Liver (tissue), 7 donors: ENCODE measurements at regions not wholly inside any gene's neighbourhood (a gene's known extent, or its start where the extent isn't known, plus 50 kb on each side); places are given as distances from the start of the nearest gene placed in this dataset.

ENCODE experiments used
- DNase-seq: peaks from one replicate; pipeline ENCODE4 v3.0.0-alpha.2; 2017; ENCODE audit warnings: low spot score
- H3K27ac ChIP-seq, 2 donors: one replicate each; pipeline ENCODE4 v1.7.0; 2013; ENCODE audit warnings: inconsistent platforms in 2 of 2, low read length in 2 of 2, control low read depth in 1 of 2, low read depth in 1 of 2, mild to moderate bottlenecking in 1 of 2
- H3K27me3 ChIP-seq, 4 donors: one replicate each; pipeline versions ENCODE4 v1.6.1 to v1.7.0; 2013; ENCODE audit warnings: low read length in 3 of 4, inconsistent platforms in 1 of 4, mild to moderate bottlenecking in 1 of 4, moderate library complexity in 1 of 4; ENCODE audit not compliant: control insufficient read depth in 4 of 4, insufficient read depth in 4 of 4
- H3K36me3 ChIP-seq, 4 donors: one replicate each; pipeline versions ENCODE4 v1.6.1 to v1.7.0; 2013; ENCODE audit warnings: low read length in 3 of 4, mild to moderate bottlenecking in 3 of 4, low read depth in 1 of 4, moderate library complexity in 1 of 4; ENCODE audit not compliant: control insufficient read depth in 4 of 4, insufficient read depth in 3 of 4
- H3K4me1 ChIP-seq, 4 donors: one replicate each; pipeline versions ENCODE4 v1.6.1 to v1.7.0; 2013; ENCODE audit warnings: low read length in 3 of 4, mild to moderate bottlenecking in 3 of 4, moderate library complexity in 1 of 4; ENCODE audit not compliant: control insufficient read depth in 4 of 4, insufficient read depth in 4 of 4
- H3K4me3 ChIP-seq, 3 donors: one replicate each; pipeline versions ENCODE4 v1.6.1 to v1.7.0; 2013; ENCODE audit warnings: low read length in 3 of 3, control low read depth in 1 of 3, low read depth in 1 of 3, mild to moderate bottlenecking in 1 of 3
- H3K9ac ChIP-seq, 2 donors: one replicate each; pipeline ENCODE4 v1.7.0; 2013; ENCODE audit warnings: low read length in 2 of 2, mild to moderate bottlenecking in 2 of 2, moderate library complexity in 2 of 2, control low read depth in 1 of 2, low read depth in 1 of 2
- H3K9me3 ChIP-seq, 4 donors: one replicate each; pipeline versions ENCODE4 v1.6.1 to v1.7.0; 2013; ENCODE audit warnings: low read length in 3 of 4; ENCODE audit not compliant: control insufficient read depth in 4 of 4
- ATF3 ChIP-seq: IDR thresholded peaks from 2 replicates; pipeline ENCODE4 v1.6.1; 2016; ENCODE audit warnings: antibody characterized with exemption
- EGR1 ChIP-seq, 2 donors: IDR thresholded peaks; 2 replicates each; pipeline ENCODE4 v1.6.1; 2016 to 2018; ENCODE audit warnings: antibody characterized with exemption in 2 of 2, low read depth in 2 of 2
- FOXA1 ChIP-seq: IDR thresholded peaks from 2 replicates; pipeline ENCODE4 v1.6.1; 2016; ENCODE audit warnings: antibody characterized with exemption
- FOXA2 ChIP-seq: IDR thresholded peaks from 2 replicates; pipeline ENCODE4 v1.6.1; 2016; ENCODE audit warnings: antibody characterized with exemption
- GABPA ChIP-seq, 2 donors: IDR thresholded peaks in 1 of 2; conservative IDR thresholded peaks in 1 of 2; 2 replicates each; pipeline ENCODE4 v1.6.1; 2016; ENCODE audit warnings: antibody characterized with exemption in 2 of 2, mild to moderate bottlenecking in 1 of 2, moderate library complexity in 1 of 2
- HNF4A ChIP-seq, 2 donors: conservative IDR thresholded peaks; 2 replicates each; pipeline ENCODE4 v1.6.1; 2016; ENCODE audit warnings: antibody characterized with exemption in 2 of 2, mild to moderate bottlenecking in 2 of 2
- HNF4G ChIP-seq: IDR thresholded peaks from 2 replicates; pipeline ENCODE4 v1.6.1; 2016; ENCODE audit warnings: antibody characterized with exemption
- JUND ChIP-seq, 2 donors: IDR thresholded peaks; 2 replicates each; pipeline ENCODE4 v1.6.1; 2016; ENCODE audit warnings: antibody characterized with exemption in 2 of 2
- MAX ChIP-seq: IDR thresholded peaks from 2 replicates; pipeline ENCODE4 v1.6.1; 2016; ENCODE audit warnings: antibody characterized with exemption
- NR2F2 ChIP-seq: IDR thresholded peaks from 2 replicates; pipeline ENCODE4 v1.6.1; 2016; ENCODE audit warnings: antibody characterized with exemption
- REST ChIP-seq: IDR thresholded peaks from 2 replicates; pipeline ENCODE4 v1.6.1; 2016; ENCODE audit warnings: antibody characterized with exemption, mild to moderate bottlenecking
- TAF1 ChIP-seq: conservative IDR thresholded peaks from 2 replicates; pipeline ENCODE4 v1.6.1; 2016; ENCODE audit warnings: antibody characterized with exemption, mild to moderate bottlenecking
- ZBTB33 ChIP-seq: IDR thresholded peaks from 2 replicates; pipeline ENCODE4 v1.6.1; 2016; ENCODE audit warnings: antibody characterized with exemption
- WGBS: extraction: QIAGEN DNeasy Blood & Tissue Kit; methylation state at CpG from one replicate; pipeline ENCODE4 v1.1.7; 2013; 5-methylcytosine and 5-hydroxymethylcytosine counted together
- donor health status: healthy.
- donor health status: healthy.
- donor health status: healthy.
- donor health status: healthy.

GRCh38 chr2:6314218-6314960 lies 551.3 kb downstream of the CMPK2 start:
- H3K27ac ChIP-seq, result no peak overlapping the region
- no peak overlapping the region for H3K9ac ChIP-seq
- H3K9me3 ChIP-seq, result no peaks in the 10 kb centered on the region
- 57% methylated on average over 4 of the region's 4 CpGs for WGBS
- TF ChIP-seq HNF4G, result no peak
- no peak for TF ChIP-seq TAF1
- TF ChIP-seq FOXA2, result no peak
- TF ChIP-seq REST, result no peak
- TF ChIP-seq NR2F2, result no peak
- TF ChIP-seq HNF4A (conservative IDR thresholded peaks at IDR 0.05), result no peak
- no peak for TF ChIP-seq FOXA1
- TF ChIP-seq MAX, result no peak
- no peak for TF ChIP-seq EGR1 (IDR thresholded peaks at IDR 0.05; ENCODE audit: low read depth in 2 of 2)
- TF ChIP-seq ATF3, result no peak
- no peak for TF ChIP-seq GABPA (IDR thresholded peaks at IDR 0.05 in 1 of 2, conservative IDR thresholded peaks at IDR 0.05 in 1 of 2)
- no peak for TF ChIP-seq ZBTB33
- TF ChIP-seq JUND (IDR thresholded peaks at IDR 0.05), result no peak
- no peaks in the 10 kb centered on the region for H3K36me3 ChIP-seq
- DNase-seq, result no peak
- no peaks in the 10 kb centered on the region for H3K27me3 ChIP-seq
- H3K4me1 ChIP-seq, result no peaks in the 10 kb centered on the region
- H3K4me3 ChIP-seq, result no peak overlapping the region

GRCh38 chr2:6325616-6326015 lies 540.1 kb downstream of the CMPK2 start:
- TF ChIP-seq EGR1 (IDR thresholded peaks at IDR 0.05; ENCODE audit: low read depth in 2 of 2), result no peak
- H3K36me3 ChIP-seq, result no peaks in the 10 kb centered on the region
- WGBS, result 75% methylated on average over 9 of the region's 9 CpGs

More at GRCh38 chr2:6325616-6326015, 540.1 kb downstream of the CMPK2 start:
- no peaks in the 10 kb centered on the region for H3K27me3 ChIP-seq
- no peak for DNase-seq
- H3K4me3 ChIP-seq, result no peak overlapping the region
- H3K9me3 ChIP-seq, result no peaks in the 10 kb centered on the region
- H3K27ac ChIP-seq, result no peak overlapping the region
- no peak overlapping the region for H3K9ac ChIP-seq
- H3K4me1 ChIP-seq, result no peaks in the 10 kb centered on the region
